GM23338 (cell line): ENCODE measurements at regions not wholly inside any gene's neighbourhood (a gene's known extent, or its start where the extent isn't known, plus 50 kb on each side); places are given as distances from the start of the nearest gene placed in this dataset.

Experiments used
- ATAC-seq: fragments of 200-7000 bp; cut with Tn5 transposase; 3 replicates; pipeline ENCODE4 v1.9.1; 2020
- DNase-seq: peaks from one replicate; pipeline ENCODE4 v3.0.0-alpha.2; 2015; ENCODE audit warnings: low spot score
- H2AFZ ChIP-seq: fragments of 200-600 bp; sonication (generic); 2 replicates; pipeline ENCODE4 v1.8.0; 2016; ENCODE audit warnings: antibody characterized with exemption, mild to moderate bottlenecking, moderate library complexity
- H3F3A ChIP-seq: fragments of 200-600 bp; sonication (generic); replicated peaks from 2 replicates; pipeline ENCODE4 v1.8.0; 2017; ENCODE audit warnings: antibody characterized with exemption, mixed run types, low read depth
- H3K27ac ChIP-seq: fragments of 200-600 bp; sonication (generic); 2 replicates; pipeline ENCODE4 v1.6.1; 2016; ENCODE audit warnings: low read depth
- H3K27me3 ChIP-seq: fragments of 200-600 bp; sonication (generic); 2 replicates; pipeline ENCODE4 v1.8.0; 2016; ENCODE audit warnings: mild to moderate bottlenecking, mixed run types, moderate library complexity; ENCODE audit not compliant: insufficient read depth
- H3K36me3 ChIP-seq: fragments of 200-600 bp; sonication (generic); 2 replicates; pipeline ENCODE4 v1.8.0; 2016; ENCODE audit warnings: mild to moderate bottlenecking; ENCODE audit not compliant: insufficient read depth
- H3K4me1 ChIP-seq: fragments of 200-600 bp; sonication (generic); 2 replicates; pipeline ENCODE4 v1.8.0; 2016; ENCODE audit warnings: mild to moderate bottlenecking, moderate library complexity; ENCODE audit not compliant: insufficient read depth
- H3K4me2 ChIP-seq: fragments of 200-600 bp; sonication (generic); 2 replicates; pipeline ENCODE4 v1.7.1; 2017; ENCODE audit warnings: mixed run types
- H3K4me3 ChIP-seq: fragments of 200-600 bp; sonication (generic); 2 replicates; pipeline ENCODE4 v1.6.1; 2016; ENCODE audit warnings: mixed run types
- H3K79me2 ChIP-seq: fragments of 200-600 bp; sonication (generic); replicated peaks from 2 replicates; pipeline ENCODE4 v1.8.0; 2017; ENCODE audit warnings: mild to moderate bottlenecking; ENCODE audit not compliant: insufficient read depth
- H3K9me2 ChIP-seq: fragments of 200-600 bp; sonication (generic); 2 replicates; pipeline ENCODE4 v1.8.0; 2017; ENCODE audit not compliant: insufficient read depth
- H4K20me1 ChIP-seq: fragments of 200-600 bp; sonication (generic); replicated peaks from 2 replicates; pipeline ENCODE4 v1.8.0; 2017; ENCODE audit warnings: mild to moderate bottlenecking; ENCODE audit not compliant: insufficient read depth
- H3K27ac Mint-ChIP-seq: 2 replicates; pipeline ENCODE4 v1.8.0; 2020; ENCODE audit warnings: inconsistent platforms, mild to moderate bottlenecking, moderate library complexity, mixed read lengths
- H3K27me3 Mint-ChIP-seq: 3 replicates; pipeline ENCODE4 v1.8.0; 2022; ENCODE audit warnings: low read depth, mild to moderate bottlenecking, moderate library complexity, mixed read lengths, inconsistent platforms; ENCODE audit not compliant: insufficient read depth, poor library complexity
- H3K36me3 Mint-ChIP-seq: 3 replicates; pipeline ENCODE4 v1.8.0; 2021; ENCODE audit warnings: low read depth, mild to moderate bottlenecking, inconsistent platforms, moderate library complexity, mixed read lengths
- H3K4me1 Mint-ChIP-seq: 3 replicates; pipeline ENCODE4 v1.8.0; 2020; ENCODE audit warnings: mild to moderate bottlenecking, inconsistent platforms, mixed read lengths
- H3K4me3 Mint-ChIP-seq: 3 replicates; pipeline ENCODE4 v1.8.0; 2021; ENCODE audit warnings: moderate library complexity, mild to moderate bottlenecking, inconsistent platforms, mixed read lengths
- H3K9me3 Mint-ChIP-seq: 3 replicates; pipeline ENCODE4 v1.8.0; 2020; ENCODE audit warnings: moderate library complexity, mild to moderate bottlenecking, inconsistent platforms, mixed read lengths
- CREB1 ChIP-seq: fragments of 250-450 bp; sonication (Bioruptor Pico); IDR thresholded peaks from 2 replicates; pipeline ENCODE4 v1.5.0; 2020; ENCODE audit warnings: low read depth, mild to moderate bottlenecking, moderate library complexity
- EZH2 ChIP-seq: fragments of 200-600 bp; sonication (generic); IDR thresholded peaks from one replicate; pipeline ENCODE4 v1.8.0; 2017; ENCODE audit warnings: antibody characterized with exemption, mild to moderate bottlenecking, low read depth; ENCODE audit not compliant: unreplicated experiment
- EZH2phosphoT487 ChIP-seq: fragments of 200-600 bp; sonication (generic); IDR thresholded peaks from one replicate; pipeline ENCODE4 v1.8.1; 2018; ENCODE audit warnings: antibody characterized with exemption; ENCODE audit not compliant: unreplicated experiment
- JUNB ChIP-seq: IDR thresholded peaks from one replicate; pipeline ENCODE4 v1.6.1; 2016; ENCODE audit warnings: antibody characterized with exemption; ENCODE audit not compliant: unreplicated experiment
- NANOG ChIP-seq: IDR thresholded peaks from 2 replicates; pipeline ENCODE4 v1.6.1; 2016; ENCODE audit warnings: antibody characterized with exemption, borderline replicate concordance
- POLR2AphosphoS5 ChIP-seq: IDR thresholded peaks from 2 replicates; pipeline ENCODE4 v1.6.1; 2016; ENCODE audit warnings: antibody characterized with exemption, low read depth
- REST ChIP-seq: IDR thresholded peaks from one replicate; pipeline ENCODE4 v1.6.1; 2018; ENCODE audit warnings: antibody characterized with exemption; ENCODE audit not compliant: unreplicated experiment
- STAT1 ChIP-seq: IDR thresholded peaks from one replicate; pipeline ENCODE4 v1.6.1; 2016; ENCODE audit warnings: antibody characterized with exemption; ENCODE audit not compliant: unreplicated experiment
- ZNF114 ChIP-seq: fragments of 250-450 bp; sonication (Bioruptor Pico); IDR thresholded peaks from 2 replicates; pipeline ENCODE4 v1.5.0; 2020; ENCODE audit warnings: mild to moderate bottlenecking, moderate library complexity
- ZNF331 ChIP-seq: fragments of 250-450 bp; sonication (Bioruptor Pico); IDR thresholded peaks from 2 replicates; pipeline ENCODE4 v1.5.0; 2020; ENCODE audit warnings: low read depth, mild to moderate bottlenecking, moderate library complexity
- ZNF462 ChIP-seq: fragments of 250-450 bp; sonication (Bioruptor Pico); IDR thresholded peaks from 2 replicates; pipeline ENCODE4 v1.5.0; 2020; ENCODE audit warnings: mild to moderate bottlenecking, moderate library complexity
- TF ChIP-seq, protein P1 (sequence below), 2 experiments: fragments of 200-600 bp in 1 of 2; sonication (generic) in 1 of 2; conservative IDR thresholded peaks; 2 replicates each; pipeline versions ENCODE4 v1.5.1 to v1.6.1; 2016 to 2017; ENCODE audit warnings: antibody characterized with exemption in 2 of 2, low read depth in 2 of 2, mild to moderate bottlenecking in 2 of 2, moderate library complexity in 1 of 2
- TF ChIP-seq, protein P2 (sequence below): IDR thresholded peaks from 2 replicates; pipeline ENCODE4 v1.6.1; 2016; ENCODE audit warnings: antibody characterized with exemption

GRCh38 chr10:17528306-17528862 is 74.0 kb upstream of the ST8SIA6 start:
- H3K27ac Mint-ChIP-seq: no peak overlapping the region; the same call in 1 of the 2 replicates

More at GRCh38 chr10:17528306-17528862, 74.0 kb upstream of the ST8SIA6 start:
- TF ChIP-seq NANOG (no peak), STAT1 (no peak), REST (no peak), JUNB (no peak), EZH2 (no peak), EZH2phosphoT487 (no peak), CREB1 (CRISPR knock-in tag) (no peak), ZNF462 (CRISPR knock-in tag) (no peak), POLR2AphosphoS5 (no peak), ZNF114 (CRISPR knock-in tag) (no peak), ZNF331 (no peak)
- TF ChIP-seq, protein P1, sequence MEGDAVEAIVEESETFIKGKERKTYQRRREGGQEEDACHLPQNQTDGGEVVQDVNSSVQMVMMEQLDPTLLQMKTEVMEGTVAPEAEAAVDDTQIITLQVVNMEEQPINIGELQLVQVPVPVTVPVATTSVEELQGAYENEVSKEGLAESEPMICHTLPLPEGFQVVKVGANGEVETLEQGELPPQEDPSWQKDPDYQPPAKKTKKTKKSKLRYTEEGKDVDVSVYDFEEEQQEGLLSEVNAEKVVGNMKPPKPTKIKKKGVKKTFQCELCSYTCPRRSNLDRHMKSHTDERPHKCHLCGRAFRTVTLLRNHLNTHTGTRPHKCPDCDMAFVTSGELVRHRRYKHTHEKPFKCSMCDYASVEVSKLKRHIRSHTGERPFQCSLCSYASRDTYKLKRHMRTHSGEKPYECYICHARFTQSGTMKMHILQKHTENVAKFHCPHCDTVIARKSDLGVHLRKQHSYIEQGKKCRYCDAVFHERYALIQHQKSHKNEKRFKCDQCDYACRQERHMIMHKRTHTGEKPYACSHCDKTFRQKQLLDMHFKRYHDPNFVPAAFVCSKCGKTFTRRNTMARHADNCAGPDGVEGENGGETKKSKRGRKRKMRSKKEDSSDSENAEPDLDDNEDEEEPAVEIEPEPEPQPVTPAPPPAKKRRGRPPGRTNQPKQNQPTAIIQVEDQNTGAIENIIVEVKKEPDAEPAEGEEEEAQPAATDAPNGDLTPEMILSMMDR (conservative IDR thresholded peaks at IDR 0.05; ENCODE audit: low read depth in 2 of 2): no peak
- TF ChIP-seq, protein P2, sequence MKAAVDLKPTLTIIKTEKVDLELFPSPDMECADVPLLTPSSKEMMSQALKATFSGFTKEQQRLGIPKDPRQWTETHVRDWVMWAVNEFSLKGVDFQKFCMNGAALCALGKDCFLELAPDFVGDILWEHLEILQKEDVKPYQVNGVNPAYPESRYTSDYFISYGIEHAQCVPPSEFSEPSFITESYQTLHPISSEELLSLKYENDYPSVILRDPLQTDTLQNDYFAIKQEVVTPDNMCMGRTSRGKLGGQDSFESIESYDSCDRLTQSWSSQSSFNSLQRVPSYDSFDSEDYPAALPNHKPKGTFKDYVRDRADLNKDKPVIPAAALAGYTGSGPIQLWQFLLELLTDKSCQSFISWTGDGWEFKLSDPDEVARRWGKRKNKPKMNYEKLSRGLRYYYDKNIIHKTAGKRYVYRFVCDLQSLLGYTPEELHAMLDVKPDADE: no peak
- DNase-seq: no peak
- no peak overlapping the region for H3K4me2 ChIP-seq
- H2AFZ ChIP-seq: peak overlapping the region; percentile 8; the same call in 1 of the 2 replicates
- no peak overlapping the region for H3K4me3 ChIP-seq
- H3K9me2 ChIP-seq: no peaks in the 10 kb centered on the region; the same call in 1 of the 2 replicates
- no peak for ATAC-seq
- no peak overlapping the region for H3K4me3 Mint-ChIP-seq
- H4K20me1 ChIP-seq: no peaks in the 10 kb centered on the region
- peaks cover 2% of the 10 kb centered on the region; the same call in 2 of the 3 replicates for H3K9me3 Mint-ChIP-seq
- H3K27ac ChIP-seq: peak overlapping the region; percentile 88; the same call in 1 of the 2 replicates
- peaks cover 14% of the 10 kb centered on the region for H3K4me1 ChIP-seq
- H3K79me2 ChIP-seq: no peaks in the 10 kb centered on the region
- H3F3A ChIP-seq: no peaks in the 10 kb centered on the region; the same call in 1 of the 2 replicates
- H3K36me3 ChIP-seq: no peaks in the 10 kb centered on the region
- H3K27me3 ChIP-seq: no peaks in the 10 kb centered on the region
- H3K27me3 Mint-ChIP-seq: peaks cover 4% of the 10 kb centered on the region
- H3K36me3 Mint-ChIP-seq: no peaks in the 10 kb centered on the region
- peaks cover 10% of the 10 kb centered on the region; the same call in 2 of the 3 replicates for H3K4me1 Mint-ChIP-seq
